ENCODE measurements at regions not wholly inside any gene's neighbourhood (a gene's known extent, or its start where the extent isn't known, plus 50 kb on each side); places are given as distances from the start of the nearest gene placed in this dataset.

GRCh38 chr15:59946084-59946483 lies 58.0 kb upstream of the FOXB1 start:
- intact Hi-C loops (cut with DNase I) = no loop called here
- Histone ChIP-seq H3K36me3 (no peaks in the 10 kb centered on the region), H3K27ac (no peak overlapping the region), H3K27me3 (no peaks in the 10 kb centered on the region), H3K4me3 (no peak overlapping the region), H3K9me3 (no peaks in the 10 kb centered on the region), H3K4me1 (no peaks in the 10 kb centered on the region)
- ATAC-seq = no peak
- TF ChIP-seq POLR2A (IDR thresholded peaks at IDR 0.05) = no peak
- TF ChIP-seq, protein P1, sequence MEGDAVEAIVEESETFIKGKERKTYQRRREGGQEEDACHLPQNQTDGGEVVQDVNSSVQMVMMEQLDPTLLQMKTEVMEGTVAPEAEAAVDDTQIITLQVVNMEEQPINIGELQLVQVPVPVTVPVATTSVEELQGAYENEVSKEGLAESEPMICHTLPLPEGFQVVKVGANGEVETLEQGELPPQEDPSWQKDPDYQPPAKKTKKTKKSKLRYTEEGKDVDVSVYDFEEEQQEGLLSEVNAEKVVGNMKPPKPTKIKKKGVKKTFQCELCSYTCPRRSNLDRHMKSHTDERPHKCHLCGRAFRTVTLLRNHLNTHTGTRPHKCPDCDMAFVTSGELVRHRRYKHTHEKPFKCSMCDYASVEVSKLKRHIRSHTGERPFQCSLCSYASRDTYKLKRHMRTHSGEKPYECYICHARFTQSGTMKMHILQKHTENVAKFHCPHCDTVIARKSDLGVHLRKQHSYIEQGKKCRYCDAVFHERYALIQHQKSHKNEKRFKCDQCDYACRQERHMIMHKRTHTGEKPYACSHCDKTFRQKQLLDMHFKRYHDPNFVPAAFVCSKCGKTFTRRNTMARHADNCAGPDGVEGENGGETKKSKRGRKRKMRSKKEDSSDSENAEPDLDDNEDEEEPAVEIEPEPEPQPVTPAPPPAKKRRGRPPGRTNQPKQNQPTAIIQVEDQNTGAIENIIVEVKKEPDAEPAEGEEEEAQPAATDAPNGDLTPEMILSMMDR (IDR thresholded peaks at IDR 0.05) = no peak
- 41% methylated on average over 3 of the region's 3 CpGs for WGBS (ENCODE audit: insufficient coverage, low coverage, low lambda C conversion rate, missing lambda C conversion rate)
- no peak for DNase-seq

DNA sequence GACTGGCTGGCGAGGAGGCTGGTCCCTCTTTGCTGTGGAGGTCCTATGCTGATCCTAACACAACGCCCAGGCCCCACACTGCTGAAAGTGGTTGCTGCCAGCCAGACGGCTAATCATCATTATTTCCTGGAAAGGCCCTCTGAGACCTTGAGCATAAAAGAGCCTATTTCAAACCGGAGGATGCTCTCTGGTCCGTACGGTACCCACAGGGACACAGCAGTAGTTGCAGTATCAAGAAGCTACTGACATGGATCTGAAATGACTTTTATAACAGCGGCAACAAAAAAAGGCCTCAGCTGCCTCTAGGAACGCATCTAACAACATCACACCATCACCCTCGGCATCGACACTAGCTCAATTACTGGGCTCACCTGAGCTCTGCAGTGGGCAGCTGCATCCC lies 59.1 kb upstream of the FOXB1 start:
- 73% methylated on average over 7 of the region's 10 CpGs for WGBS (ENCODE audit: insufficient coverage, low coverage, low lambda C conversion rate, missing lambda C conversion rate)

DNA sequence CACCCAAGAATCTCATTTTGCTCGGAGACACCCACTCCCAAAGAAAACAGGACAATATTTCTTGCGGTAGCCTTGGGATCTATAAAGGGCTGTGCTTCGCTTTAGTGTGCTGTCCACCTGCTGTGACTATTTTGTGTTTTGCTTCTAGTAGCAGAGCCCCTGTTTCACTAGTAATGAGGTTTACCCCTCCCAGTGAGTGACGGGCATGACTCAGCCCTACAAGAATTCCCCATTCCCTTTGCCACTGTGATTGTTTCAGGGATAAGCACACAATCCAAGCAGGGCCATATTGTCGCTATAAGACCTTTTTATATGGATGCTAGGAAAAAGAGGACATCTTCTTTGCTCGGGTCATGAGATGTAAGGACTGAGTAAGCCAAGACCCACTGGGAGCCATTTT lies 62.5 kb upstream of the FOXB1 start:
- ATAC-seq (no peak), DNase-seq (no peak)
- WGBS (ENCODE audit: insufficient coverage, low coverage, low lambda C conversion rate, missing lambda C conversion rate) = 78% methylated on average over 3 of the region's 6 CpGs
- no peaks in the 10 kb centered on the region for H3K27me3 ChIP-seq
- intact Hi-C loops (cut with DNase I) = no loop called here
- H3K4me3 ChIP-seq = no peak overlapping the region
- H3K36me3 ChIP-seq = no peaks in the 10 kb centered on the region
- no peak overlapping the region for H3K27ac ChIP-seq
- H3K9me3 ChIP-seq = no peaks in the 10 kb centered on the region
- TF ChIP-seq, protein P1 (IDR thresholded peaks at IDR 0.05) = no peak
- TF ChIP-seq POLR2A (IDR thresholded peaks at IDR 0.05) = no peak
- no peaks in the 10 kb centered on the region for H3K4me1 ChIP-seq

More for the DNA sequence above, 59.1 kb upstream of the FOXB1 start:
- TF ChIP-seq, protein P1 (IDR thresholded peaks at IDR 0.05) = no peak
- no peak for TF ChIP-seq POLR2A (IDR thresholded peaks at IDR 0.05)
- Histone ChIP-seq H3K4me1 (no peaks in the 10 kb centered on the region), H3K27ac (no peak overlapping the region), H3K27me3 (no peaks in the 10 kb centered on the region), H3K4me3 (no peak overlapping the region), H3K36me3 (no peaks in the 10 kb centered on the region), H3K9me3 (no peaks in the 10 kb centered on the region)
- DNase-seq = no peak
- intact Hi-C loops (cut with DNase I) = no loop called here
- ATAC-seq = no peak

GRCh38 chr15:59940928-59941327 lies 63.2 kb upstream of the FOXB1 start:
- ATAC-seq (no peak), DNase-seq (no peak)
- 67% methylated on average over 1 of the region's 1 CpG for WGBS (ENCODE audit: insufficient coverage, low coverage, low lambda C conversion rate, missing lambda C conversion rate)
- Histone ChIP-seq H3K27ac (no peak overlapping the region), H3K36me3 (no peaks in the 10 kb centered on the region), H3K9me3 (no peaks in the 10 kb centered on the region), H3K4me3 (no peak overlapping the region), H3K27me3 (no peaks in the 10 kb centered on the region), H3K4me1 (no peaks in the 10 kb centered on the region)
- intact Hi-C loops (cut with DNase I) = no loop called here
- TF ChIP-seq, protein P1 (IDR thresholded peaks at IDR 0.05) = no peak
- TF ChIP-seq POLR2A (IDR thresholded peaks at IDR 0.05) = no peak

DNA sequence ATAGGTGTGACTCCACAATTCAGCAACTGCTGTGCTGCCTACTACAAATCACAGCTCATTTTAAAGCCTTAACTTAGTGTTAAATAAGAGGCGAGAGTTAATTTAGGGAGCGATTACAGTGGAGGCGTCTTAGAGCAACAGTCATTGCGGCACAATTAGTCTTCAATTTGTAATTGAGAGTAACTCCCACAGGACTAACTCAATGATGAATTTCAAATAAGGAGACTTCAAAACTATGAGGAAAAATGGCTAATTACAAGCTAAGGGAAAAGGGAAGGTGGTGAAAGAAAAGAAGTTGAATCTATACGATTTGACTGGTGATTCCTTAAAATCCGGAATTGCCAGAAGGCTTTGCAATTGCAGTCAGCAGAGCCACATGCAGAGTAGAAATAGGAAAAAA lies 63.7 kb upstream of the FOXB1 start:
- ATAC-seq (no peak), DNase-seq (no peak)
- TF ChIP-seq POLR2A (IDR thresholded peaks at IDR 0.05) = no peak
- no peaks in the 10 kb centered on the region for H3K9me3 ChIP-seq
- H3K4me3 ChIP-seq = no peak overlapping the region
- H3K27ac ChIP-seq = no peak overlapping the region
- WGBS (ENCODE audit: insufficient coverage, low coverage, low lambda C conversion rate, missing lambda C conversion rate) = 82% methylated on average over 6 of the region's 6 CpGs
- H3K4me1 ChIP-seq = no peaks in the 10 kb centered on the region
- intact Hi-C loops (cut with DNase I) = no loop called here
- no peaks in the 10 kb centered on the region for H3K27me3 ChIP-seq
- no peaks in the 10 kb centered on the region for H3K36me3 ChIP-seq

Data from right lobe of liver (tissue), 6 donors.